ENCODE measurements at regions not wholly inside any gene's neighbourhood (a gene's known extent, or its start where the extent isn't known, plus 50 kb on each side); places are given as distances from the start of the nearest gene placed in this dataset.

DNA sequence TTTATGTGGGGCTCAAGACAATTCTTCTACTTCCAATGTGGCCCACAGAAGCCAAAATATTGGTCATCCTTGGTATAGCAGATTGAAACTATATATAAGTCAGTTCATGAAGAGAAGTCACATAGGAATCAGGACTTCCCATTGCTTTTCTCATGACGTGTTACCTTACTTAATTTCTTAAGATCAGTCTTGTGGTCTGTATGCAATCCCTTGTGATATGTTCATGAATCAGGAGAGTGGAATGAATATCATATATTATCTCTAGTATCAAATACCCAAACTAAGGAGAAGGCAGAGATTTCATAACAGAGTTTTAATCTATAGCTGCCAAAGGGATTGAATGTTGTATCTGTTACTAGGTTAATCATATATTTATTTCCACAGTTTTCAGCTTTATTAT is 1390.4 kb downstream of the SUCLG1 start:
- no peak for DNase-seq (ENCODE audit: low read depth)
- H3K4me3 ChIP-seq (ENCODE audit: low read depth, low read length): no peak overlapping the region
- TF ChIP-seq, protein P1, sequence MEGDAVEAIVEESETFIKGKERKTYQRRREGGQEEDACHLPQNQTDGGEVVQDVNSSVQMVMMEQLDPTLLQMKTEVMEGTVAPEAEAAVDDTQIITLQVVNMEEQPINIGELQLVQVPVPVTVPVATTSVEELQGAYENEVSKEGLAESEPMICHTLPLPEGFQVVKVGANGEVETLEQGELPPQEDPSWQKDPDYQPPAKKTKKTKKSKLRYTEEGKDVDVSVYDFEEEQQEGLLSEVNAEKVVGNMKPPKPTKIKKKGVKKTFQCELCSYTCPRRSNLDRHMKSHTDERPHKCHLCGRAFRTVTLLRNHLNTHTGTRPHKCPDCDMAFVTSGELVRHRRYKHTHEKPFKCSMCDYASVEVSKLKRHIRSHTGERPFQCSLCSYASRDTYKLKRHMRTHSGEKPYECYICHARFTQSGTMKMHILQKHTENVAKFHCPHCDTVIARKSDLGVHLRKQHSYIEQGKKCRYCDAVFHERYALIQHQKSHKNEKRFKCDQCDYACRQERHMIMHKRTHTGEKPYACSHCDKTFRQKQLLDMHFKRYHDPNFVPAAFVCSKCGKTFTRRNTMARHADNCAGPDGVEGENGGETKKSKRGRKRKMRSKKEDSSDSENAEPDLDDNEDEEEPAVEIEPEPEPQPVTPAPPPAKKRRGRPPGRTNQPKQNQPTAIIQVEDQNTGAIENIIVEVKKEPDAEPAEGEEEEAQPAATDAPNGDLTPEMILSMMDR (IDR thresholded peaks at IDR 0.05; ENCODE audit: low read depth, low read length, missing control alignments): no peak

DNA sequence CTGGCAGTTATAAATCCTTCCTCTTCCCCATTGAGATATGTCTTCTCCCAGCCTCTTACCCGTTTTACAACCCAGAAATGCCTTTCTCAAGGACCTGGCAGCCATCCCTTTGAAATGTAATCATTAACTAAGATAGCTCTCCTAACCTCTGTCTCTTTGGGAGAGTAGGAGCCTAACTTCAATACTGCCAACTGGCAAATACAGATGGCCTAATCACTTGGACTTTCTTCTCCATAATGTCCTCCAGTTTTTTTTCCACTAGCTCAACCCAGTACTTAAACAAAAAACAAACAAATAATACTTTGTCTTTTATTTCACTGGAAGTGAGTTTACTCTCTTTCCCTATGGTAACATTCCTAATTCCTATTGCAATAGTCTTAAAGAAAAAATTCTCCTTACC is 1391.1 kb downstream of the SUCLG1 start:
- no peak for DNase-seq (ENCODE audit: low read depth)
- no peak overlapping the region for H3K4me3 ChIP-seq (ENCODE audit: low read depth, low read length)
- TF ChIP-seq, protein P1 (IDR thresholded peaks at IDR 0.05; ENCODE audit: low read depth, low read length, missing control alignments): no peak

DNA sequence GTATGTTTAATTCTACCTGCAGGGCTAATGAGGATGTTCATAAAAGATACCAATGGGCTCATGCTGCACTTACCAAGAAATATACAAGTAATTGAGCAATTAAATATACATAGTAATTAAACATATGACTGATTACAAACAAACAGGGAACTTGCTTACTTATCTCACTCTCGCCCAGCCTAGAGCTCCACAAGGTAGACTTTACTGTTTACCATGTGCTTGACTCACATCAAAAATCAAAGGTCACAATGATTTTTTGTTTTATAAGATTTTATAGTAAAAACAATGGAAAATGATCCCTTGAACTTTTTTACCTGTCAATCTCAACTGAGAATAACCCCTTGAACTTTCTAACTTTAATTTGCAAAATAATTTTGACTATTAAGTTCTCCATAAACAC is 1395.1 kb downstream of the SUCLG1 start:
- TF ChIP-seq, protein P1 (IDR thresholded peaks at IDR 0.05; ENCODE audit: low read depth, low read length, missing control alignments): no peak
- no peak for DNase-seq (ENCODE audit: low read depth)
- H3K4me3 ChIP-seq (ENCODE audit: low read depth, low read length): no peak overlapping the region

DNA sequence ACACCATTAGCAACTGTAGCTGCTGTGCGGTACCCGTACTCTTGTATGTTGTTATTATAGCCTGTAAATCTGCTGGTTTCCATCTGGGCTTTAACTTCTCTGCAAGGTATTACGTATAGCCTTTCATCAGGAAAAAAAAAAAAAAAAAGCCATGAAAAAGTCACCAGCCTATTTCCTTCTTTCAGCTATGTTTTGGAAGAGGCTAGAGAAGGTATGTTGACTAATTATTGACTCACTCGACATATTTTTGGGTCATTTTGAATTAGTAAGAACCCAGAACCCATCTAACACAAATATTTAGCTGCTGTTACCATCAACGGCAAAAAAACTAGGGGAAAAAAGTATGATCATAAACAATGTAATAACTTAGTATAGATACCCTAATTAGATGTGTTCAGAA is 1395.6 kb downstream of the SUCLG1 start:
- TF ChIP-seq, protein P1 (IDR thresholded peaks at IDR 0.05; ENCODE audit: low read depth, low read length, missing control alignments): no peak
- no peak for DNase-seq (ENCODE audit: low read depth)
- H3K4me3 ChIP-seq (ENCODE audit: low read depth, low read length): no peak overlapping the region

DNA sequence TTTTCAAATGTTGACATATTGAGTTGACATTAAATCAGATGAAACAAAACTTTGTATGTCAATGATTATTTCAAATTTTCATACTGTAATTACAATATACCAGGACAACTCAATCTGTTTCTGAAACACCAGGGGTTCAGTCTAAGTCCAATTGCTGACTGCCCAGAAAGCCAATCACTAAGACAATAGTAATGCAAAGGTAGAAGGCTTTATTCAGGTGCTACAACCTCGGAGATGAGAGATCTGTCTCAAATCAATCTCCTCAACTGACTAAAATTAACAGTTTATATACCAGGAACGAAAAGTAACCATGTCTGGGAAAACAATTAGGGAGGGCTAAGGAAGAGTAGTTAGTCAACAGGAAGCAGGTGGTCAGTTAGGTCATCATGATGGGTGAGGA is 1400.4 kb downstream of the SUCLG1 start:
- TF ChIP-seq, protein P1 (IDR thresholded peaks at IDR 0.05; ENCODE audit: low read depth, low read length, missing control alignments): no peak
- DNase-seq (ENCODE audit: low read depth): no peak
- no peak overlapping the region for H3K4me3 ChIP-seq (ENCODE audit: low read depth, low read length)

DNA sequence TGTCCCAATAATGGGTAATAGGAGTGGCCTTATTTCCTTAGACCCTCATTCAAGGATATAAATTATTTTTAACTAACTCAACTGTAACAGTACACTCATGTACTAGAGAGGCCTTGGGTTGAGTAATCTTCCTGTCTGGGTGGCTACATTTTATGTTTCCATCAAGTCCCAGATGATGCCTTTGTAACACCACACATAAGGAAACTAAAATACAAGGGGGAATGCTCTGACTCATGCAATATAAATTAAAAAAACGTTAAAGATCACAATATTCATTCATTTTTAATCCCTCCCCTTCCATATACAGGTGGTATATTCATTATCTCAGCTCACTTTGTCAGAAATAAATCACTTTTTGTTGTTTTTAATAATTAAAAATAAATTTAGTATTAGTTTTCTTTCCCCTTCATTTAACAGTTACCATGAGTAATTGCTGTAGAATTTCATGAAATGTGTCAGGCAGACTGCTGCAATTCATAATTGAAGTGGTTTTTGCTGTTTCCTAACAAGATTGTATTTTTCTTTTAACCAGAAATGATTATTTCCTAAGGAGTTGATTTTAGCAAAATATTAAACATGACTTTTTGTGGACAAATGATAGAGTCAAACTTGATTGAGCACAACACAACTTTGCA is 1403.6 kb downstream of the SUCLG1 start:
- no peak overlapping the region for H3K4me3 ChIP-seq (ENCODE audit: low read depth, low read length)
- TF ChIP-seq, protein P1 (IDR thresholded peaks at IDR 0.05; ENCODE audit: low read depth, low read length, missing control alignments): no peak
- no peak for DNase-seq (ENCODE audit: low read depth)

DNA sequence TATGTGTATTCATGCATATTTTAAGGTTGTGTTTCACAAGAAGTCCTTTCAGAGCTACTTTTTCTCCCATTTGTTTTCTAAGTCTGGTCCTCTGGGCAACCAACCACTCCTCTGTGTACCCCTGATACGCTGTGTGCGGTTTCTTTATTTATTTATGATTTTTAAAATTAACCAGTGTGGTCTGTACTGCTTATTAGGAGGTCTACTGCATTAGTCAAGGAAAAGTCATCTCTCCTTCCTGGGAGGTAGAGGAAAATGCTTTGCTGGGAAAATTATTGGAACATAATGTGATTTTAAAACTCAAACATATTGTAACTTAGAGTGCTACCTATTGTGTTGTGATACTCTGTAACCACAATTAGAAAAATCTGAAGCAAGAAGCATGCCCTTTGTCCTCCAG is 1404.3 kb downstream of the SUCLG1 start:
- no peak overlapping the region for H3K4me3 ChIP-seq (ENCODE audit: low read depth, low read length)
- TF ChIP-seq, protein P1 (IDR thresholded peaks at IDR 0.05; ENCODE audit: low read depth, low read length, missing control alignments): no peak
- no peak for DNase-seq (ENCODE audit: low read depth)
